B cell (primary cell): ENCODE measurements at regions not wholly inside any gene's neighbourhood (a gene's known extent, or its start where the extent isn't known, plus 50 kb on each side); places are given as distances from the start of the nearest gene placed in this dataset.

Experiments
- ATAC-seq: fragments of 200-7000 bp; cut with Tn5 transposase; one replicate; pipeline ENCODE4 v1.10.0; 2021; ENCODE audit warnings: low read depth, mild to moderate bottlenecking, moderate number of reproducible peaks, moderate library complexity
- CTCF ChIA-PET: fragments of 350-600 bp; sonication (Branson Sonifier 250); formaldehyde crosslinking; loops from one replicate; lab custom pipeline; 2021; ENCODE audit warnings: antibody characterized with exemption, inconsistent platforms; lab: Charles Lee
- POLR2A ChIA-PET: fragments of 350-600 bp; sonication (Branson Sonifier 250); formaldehyde crosslinking; loops from one replicate; lab custom pipeline; 2021; ENCODE audit warnings: antibody characterized with exemption; lab: Charles Lee
- DNase-seq: peaks from one replicate; pipeline ENCODE4 v3.0.0; 2013
- H2AFZ ChIP-seq: 2 replicates; pipeline ENCODE4 v1.6.1; 2012; ENCODE audit warnings: mild to moderate bottlenecking, low read depth, low read length; ENCODE audit not compliant: insufficient read depth, poor library complexity, severe bottlenecking
- H3K27ac ChIP-seq, 2 donors: 1 replicate in 1 of 2; 2 replicates in 1 of 2; pipeline ENCODE4 v1.5.1; 2012 to 2013; ENCODE audit warnings: low read length in 2 of 2, mild to moderate bottlenecking in 2 of 2, moderate library complexity in 1 of 2
- H3K27me3 ChIP-seq, 4 experiments: fragments of 200-600 bp in 1 of 4; sonication (generic) in 1 of 4; replicated peaks in 1 of 4; 1 replicate in 2 of 4; 2 replicates in 2 of 4; pipeline versions ENCODE4 v1.6.1 to v1.7.0; 2013 to 2016; ENCODE audit warnings: low read length in 3 of 4, mild to moderate bottlenecking in 2 of 4, mixed read lengths in 1 of 4, moderate library complexity in 1 of 4; ENCODE audit not compliant: insufficient read depth in 4 of 4, control insufficient read depth in 3 of 4; ENCODE audit errors: control extremely low read depth in 1 of 4
- H3K36me3 ChIP-seq, 2 experiments: replicated peaks in 1 of 2; 1 replicate in 1 of 2; 2 replicates in 1 of 2; pipeline versions ENCODE4 v1.6.1 to v1.7.1; 2013; ENCODE audit warnings: low read length in 1 of 2; ENCODE audit not compliant: insufficient read depth in 2 of 2, control insufficient read depth in 1 of 2; ENCODE audit errors: control extremely low read depth in 1 of 2, extremely low read depth in 1 of 2
- H3K4me1 ChIP-seq, 2 donors: fragments of 200-600 bp in 1 of 2; sonication (generic) in 1 of 2; 1 replicate in 1 of 2; 2 replicates in 1 of 2; pipeline versions ENCODE4 v1.5.1 to v1.6.1; 2013 to 2017; ENCODE audit warnings: low read length in 2 of 2; ENCODE audit not compliant: control insufficient read depth in 2 of 2, insufficient read depth in 2 of 2
- H3K4me2 ChIP-seq: replicated peaks from 2 replicates; pipeline ENCODE3; 2012; ENCODE audit warnings: mild to moderate bottlenecking, low read depth, low read length; ENCODE audit not compliant: poor library complexity, severe bottlenecking
- H3K4me3 ChIP-seq, 5 experiments: fragments of 200-600 bp in 1 of 5; sonication (generic) in 1 of 5; 1 replicate in 3 of 5; 2 replicates in 2 of 5; pipeline versions ENCODE4 v1.5.1 to v1.7.0; 2011 to 2016; ENCODE audit warnings: low read length in 4 of 5, mild to moderate bottlenecking in 4 of 5, low read depth in 2 of 5, control low read depth in 1 of 5, moderate library complexity in 1 of 5; ENCODE audit not compliant: insufficient read depth in 1 of 5; ENCODE audit errors: control extremely low read depth in 1 of 5, extremely low read depth in 1 of 5
- H3K79me2 ChIP-seq: fragments of 200-600 bp; sonication (generic); one replicate; pipeline ENCODE4 v1.6.0; 2016; ENCODE audit warnings: low read length; ENCODE audit not compliant: control insufficient read depth, insufficient read depth
- H3K9ac ChIP-seq: fragments of 200-600 bp; sonication (generic); 2 replicates; pipeline ENCODE4 v1.6.1; 2017; ENCODE audit warnings: mild to moderate bottlenecking, low read length, moderate library complexity
- H3K9me3 ChIP-seq, 3 donors: one replicate each; pipeline versions ENCODE4 v1.6.1 to v1.7.1; 2013; ENCODE audit warnings: low read length in 2 of 3; ENCODE audit not compliant: control insufficient read depth in 2 of 3, insufficient read depth in 1 of 3; ENCODE audit errors: control extremely low read depth in 1 of 3
- H4K20me1 ChIP-seq: 2 replicates; pipeline ENCODE4 v1.6.0; 2012; ENCODE audit warnings: mild to moderate bottlenecking, low read length; ENCODE audit not compliant: insufficient read depth, control insufficient read depth, poor library complexity, severe bottlenecking
- H3K27ac Mint-ChIP-seq: one replicate; pipeline ENCODE4 v1.8.0; 2021; ENCODE audit warnings: mixed read lengths
- H3K27me3 Mint-ChIP-seq: one replicate; pipeline ENCODE4 v1.8.0; 2021; ENCODE audit warnings: mixed read lengths
- H3K4me1 Mint-ChIP-seq: one replicate; pipeline ENCODE4 v1.8.0; 2021; ENCODE audit warnings: mixed read lengths
- H3K4me3 Mint-ChIP-seq: one replicate; pipeline ENCODE4 v1.8.0; 2021; ENCODE audit warnings: mixed read lengths
- H3K9me3 Mint-ChIP-seq: one replicate; pipeline ENCODE4 v1.8.0; 2022; ENCODE audit warnings: mixed read lengths; ENCODE audit not compliant: insufficient read depth
- CTCF ChIP-seq: fragments of 200-600 bp; IDR thresholded peaks from one replicate; pipeline ENCODE4 v1.8.0; 2022; ENCODE audit warnings: antibody characterized with exemption, mild to moderate bottlenecking
- EZH2 ChIP-seq: IDR thresholded peaks from 2 replicates; pipeline ENCODE4 v1.6.1; 2012; ENCODE audit warnings: borderline replicate concordance, low read depth, mild to moderate bottlenecking, moderate library complexity, low read length; ENCODE audit not compliant: insufficient read depth, poor library complexity, severe bottlenecking
- WGBS: methylation state at CpG from one replicate; pipeline ENCODE4 v1.1.5; 2013; ENCODE audit warnings: missing lambda C conversion rate; ENCODE audit not compliant: insufficient coverage; 5-methylcytosine and 5-hydroxymethylcytosine counted together
- intact Hi-C: fragments of 100-400 bp; cut with micrococcal nuclease; formaldehyde crosslinking; loops from one replicate; pipeline ENCODE4 v1.10.0; 2022

DNA sequence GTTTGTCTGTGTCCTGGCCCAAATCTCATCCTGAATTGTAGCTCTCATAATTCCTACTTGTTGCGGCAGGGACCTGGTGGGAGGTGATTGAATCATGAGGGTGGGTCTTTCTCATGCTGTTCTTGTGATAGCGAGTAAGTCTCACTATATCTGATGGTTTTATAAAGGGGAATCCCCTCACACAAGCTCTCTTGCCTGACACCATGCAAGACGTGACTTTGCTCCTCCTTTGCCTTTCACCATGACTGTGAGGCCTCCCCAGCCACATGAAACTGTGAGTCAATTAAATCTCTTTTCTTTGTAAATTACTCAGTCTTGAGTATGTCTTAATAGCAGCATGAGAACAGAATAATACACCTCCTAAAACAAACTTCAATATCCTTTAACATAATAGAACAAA lies 1065.6 kb downstream of the PLA2G4A start:
- Histone ChIP-seq H3K9me3 (no peaks in the 10 kb centered on the region), H3K4me3 (no peak overlapping the region), H3K79me2 (no peaks in the 10 kb centered on the region), H3K4me2 (no peak overlapping the region), H3K27ac (no peak overlapping the region), H3K9ac (no peak overlapping the region), H4K20me1 (no peaks in the 10 kb centered on the region), H3K27me3 (no peaks in the 10 kb centered on the region), H2AFZ (no peak overlapping the region), H3K36me3 (no peaks in the 10 kb centered on the region), H3K4me1 (no peaks in the 10 kb centered on the region)
- Mint-ChIP-seq H3K4me1 (no peaks in the 10 kb centered on the region), H3K27ac (no peak overlapping the region), H3K9me3 (peaks cover 3% of the 10 kb centered on the region), H3K27me3 (no peaks in the 10 kb centered on the region), H3K4me3 (no peak overlapping the region)
- intact Hi-C loops = no loop called here
- WGBS = no CpG with 5 or more reads among the region's 3 CpGs
- ATAC-seq (no peak), DNase-seq (no peak)
- CTCF ChIA-PET = no interaction called here
- TF ChIP-seq EZH2 (no peak), CTCF (no peak)
- POLR2A ChIA-PET = no interaction called here

- TF ChIP-seq CTCF (no peak), EZH2 (no peak)
- Histone ChIP-seq H4K20me1 (no peaks in the 10 kb centered on the region), H3K4me2 (no peak overlapping the region), H3K27ac (no peak overlapping the region), H3K4me3 (no peak overlapping the region), H3K9me3 (no peaks in the 10 kb centered on the region), H3K36me3 (no peaks in the 10 kb centered on the region), H2AFZ (no peak overlapping the region), H3K27me3 (no peaks in the 10 kb centered on the region), H3K9ac (no peak overlapping the region), H3K79me2 (no peaks in the 10 kb centered on the region), H3K4me1 (no peaks in the 10 kb centered on the region)
- no CpG with 5 or more reads among the region's 1 CpG for WGBS
- ChIA-PET POLR2A (no interaction called here), CTCF (no interaction called here)
- no peak overlapping the region for H3K27ac Mint-ChIP-seq
- H3K9me3 Mint-ChIP-seq = no peaks in the 10 kb centered on the region
- intact Hi-C loops = no loop called here
- H3K27me3 Mint-ChIP-seq = no peaks in the 10 kb centered on the region
- H3K4me1 Mint-ChIP-seq = no peaks in the 10 kb centered on the region
- DNase-seq (no peak), ATAC-seq (no peak)
- H3K4me3 Mint-ChIP-seq = no peak overlapping the region
Measured at GRCh38 chr1:187903223-187903622, 1074.5 kb downstream of the PLA2G4A start.
